ENCODE measurements at regions not wholly inside any gene's neighbourhood (a gene's known extent, or its start where the extent isn't known, plus 50 kb on each side); places are given as distances from the start of the nearest gene placed in this dataset.

DNA sequence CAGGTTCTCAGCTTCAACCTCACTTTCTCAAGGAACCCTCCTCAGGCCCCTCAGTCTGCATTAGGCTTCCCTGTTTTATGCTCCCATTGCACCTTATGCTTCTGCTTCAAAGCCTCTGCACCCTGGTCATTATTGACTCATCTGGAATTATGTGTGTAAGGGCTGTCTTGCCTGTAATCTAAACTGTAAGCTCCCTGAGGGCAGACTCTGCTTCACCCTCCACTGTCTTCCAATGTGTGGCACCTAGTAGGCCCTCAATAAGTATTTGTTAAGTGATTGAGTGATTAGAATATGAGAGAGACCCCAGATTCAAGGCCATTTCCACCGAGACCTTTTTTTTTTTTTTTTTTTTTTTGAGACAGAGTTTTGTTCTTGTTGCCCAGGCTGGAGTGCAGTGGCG is 79.1 kb downstream of the VCPKMT start:
- Histone ChIP-seq H3K4me1 (ENCODE audit: control insufficient read depth in 4 of 4, insufficient read depth in 4 of 4, low read length in 3 of 4) (peaks cover 0 to 24% (median 2%) of the 10 kb centered on the region in 4 donors), H3K9ac (ENCODE audit: low read depth in 1 of 2, low read length in 2 of 2) (no peak overlapping the region), H3K27ac (ENCODE audit: low read depth in 1 of 2, low read length in 2 of 2) (no peak overlapping the region), H3K36me3 (ENCODE audit: control insufficient read depth in 4 of 4, insufficient read depth in 3 of 4, low read depth in 1 of 4, low read length in 3 of 4) (no peaks in the 10 kb centered on the region), H3K27me3 (ENCODE audit: control insufficient read depth in 4 of 4, insufficient read depth in 4 of 4, low read length in 3 of 4) (no peaks in the 10 kb centered on the region), H3K9me3 (ENCODE audit: control insufficient read depth in 4 of 4, low read length in 3 of 4) (no peaks in the 10 kb centered on the region), H3K4me3 (ENCODE audit: low read depth in 1 of 3, low read length in 3 of 3) (no peak overlapping the region)
- WGBS = 100% methylated on average over 2 of the region's 2 CpGs
- TF ChIP-seq MAX (IDR thresholded peaks at IDR 0.05) (no peak), EGR1 (IDR thresholded peaks at IDR 0.05; ENCODE audit: low read depth in 2 of 2) (no peak), SP1 (IDR thresholded peaks at IDR 0.05) (no peak), NR2F2 (IDR thresholded peaks at IDR 0.05) (no peak), YY1 (IDR thresholded peaks at IDR 0.05) (no peak), RAD21 (IDR thresholded peaks at IDR 0.05) (no peak), ATF3 (IDR thresholded peaks at IDR 0.05) (no peak), GABPA (IDR thresholded peaks at IDR 0.05 in 1 of 2, conservative IDR thresholded peaks at IDR 0.05 in 1 of 2) (no peak), HNF4A (conservative IDR thresholded peaks at IDR 0.05) (no peak), FOXA1 (IDR thresholded peaks at IDR 0.05) (no peak)
- TF ChIP-seq, protein P1, sequence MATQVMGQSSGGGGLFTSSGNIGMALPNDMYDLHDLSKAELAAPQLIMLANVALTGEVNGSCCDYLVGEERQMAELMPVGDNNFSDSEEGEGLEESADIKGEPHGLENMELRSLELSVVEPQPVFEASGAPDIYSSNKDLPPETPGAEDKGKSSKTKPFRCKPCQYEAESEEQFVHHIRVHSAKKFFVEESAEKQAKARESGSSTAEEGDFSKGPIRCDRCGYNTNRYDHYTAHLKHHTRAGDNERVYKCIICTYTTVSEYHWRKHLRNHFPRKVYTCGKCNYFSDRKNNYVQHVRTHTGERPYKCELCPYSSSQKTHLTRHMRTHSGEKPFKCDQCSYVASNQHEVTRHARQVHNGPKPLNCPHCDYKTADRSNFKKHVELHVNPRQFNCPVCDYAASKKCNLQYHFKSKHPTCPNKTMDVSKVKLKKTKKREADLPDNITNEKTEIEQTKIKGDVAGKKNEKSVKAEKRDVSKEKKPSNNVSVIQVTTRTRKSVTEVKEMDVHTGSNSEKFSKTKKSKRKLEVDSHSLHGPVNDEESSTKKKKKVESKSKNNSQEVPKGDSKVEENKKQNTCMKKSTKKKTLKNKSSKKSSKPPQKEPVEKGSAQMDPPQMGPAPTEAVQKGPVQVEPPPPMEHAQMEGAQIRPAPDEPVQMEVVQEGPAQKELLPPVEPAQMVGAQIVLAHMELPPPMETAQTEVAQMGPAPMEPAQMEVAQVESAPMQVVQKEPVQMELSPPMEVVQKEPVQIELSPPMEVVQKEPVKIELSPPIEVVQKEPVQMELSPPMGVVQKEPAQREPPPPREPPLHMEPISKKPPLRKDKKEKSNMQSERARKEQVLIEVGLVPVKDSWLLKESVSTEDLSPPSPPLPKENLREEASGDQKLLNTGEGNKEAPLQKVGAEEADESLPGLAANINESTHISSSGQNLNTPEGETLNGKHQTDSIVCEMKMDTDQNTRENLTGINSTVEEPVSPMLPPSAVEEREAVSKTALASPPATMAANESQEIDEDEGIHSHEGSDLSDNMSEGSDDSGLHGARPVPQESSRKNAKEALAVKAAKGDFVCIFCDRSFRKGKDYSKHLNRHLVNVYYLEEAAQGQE (IDR thresholded peaks at IDR 0.05) = no peak
- TF ChIP-seq, protein P2, sequence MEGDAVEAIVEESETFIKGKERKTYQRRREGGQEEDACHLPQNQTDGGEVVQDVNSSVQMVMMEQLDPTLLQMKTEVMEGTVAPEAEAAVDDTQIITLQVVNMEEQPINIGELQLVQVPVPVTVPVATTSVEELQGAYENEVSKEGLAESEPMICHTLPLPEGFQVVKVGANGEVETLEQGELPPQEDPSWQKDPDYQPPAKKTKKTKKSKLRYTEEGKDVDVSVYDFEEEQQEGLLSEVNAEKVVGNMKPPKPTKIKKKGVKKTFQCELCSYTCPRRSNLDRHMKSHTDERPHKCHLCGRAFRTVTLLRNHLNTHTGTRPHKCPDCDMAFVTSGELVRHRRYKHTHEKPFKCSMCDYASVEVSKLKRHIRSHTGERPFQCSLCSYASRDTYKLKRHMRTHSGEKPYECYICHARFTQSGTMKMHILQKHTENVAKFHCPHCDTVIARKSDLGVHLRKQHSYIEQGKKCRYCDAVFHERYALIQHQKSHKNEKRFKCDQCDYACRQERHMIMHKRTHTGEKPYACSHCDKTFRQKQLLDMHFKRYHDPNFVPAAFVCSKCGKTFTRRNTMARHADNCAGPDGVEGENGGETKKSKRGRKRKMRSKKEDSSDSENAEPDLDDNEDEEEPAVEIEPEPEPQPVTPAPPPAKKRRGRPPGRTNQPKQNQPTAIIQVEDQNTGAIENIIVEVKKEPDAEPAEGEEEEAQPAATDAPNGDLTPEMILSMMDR (IDR thresholded peaks at IDR 0.05; ENCODE audit: low read depth, low read length, missing input control) = no peak
- TF ChIP-seq, protein P3, sequence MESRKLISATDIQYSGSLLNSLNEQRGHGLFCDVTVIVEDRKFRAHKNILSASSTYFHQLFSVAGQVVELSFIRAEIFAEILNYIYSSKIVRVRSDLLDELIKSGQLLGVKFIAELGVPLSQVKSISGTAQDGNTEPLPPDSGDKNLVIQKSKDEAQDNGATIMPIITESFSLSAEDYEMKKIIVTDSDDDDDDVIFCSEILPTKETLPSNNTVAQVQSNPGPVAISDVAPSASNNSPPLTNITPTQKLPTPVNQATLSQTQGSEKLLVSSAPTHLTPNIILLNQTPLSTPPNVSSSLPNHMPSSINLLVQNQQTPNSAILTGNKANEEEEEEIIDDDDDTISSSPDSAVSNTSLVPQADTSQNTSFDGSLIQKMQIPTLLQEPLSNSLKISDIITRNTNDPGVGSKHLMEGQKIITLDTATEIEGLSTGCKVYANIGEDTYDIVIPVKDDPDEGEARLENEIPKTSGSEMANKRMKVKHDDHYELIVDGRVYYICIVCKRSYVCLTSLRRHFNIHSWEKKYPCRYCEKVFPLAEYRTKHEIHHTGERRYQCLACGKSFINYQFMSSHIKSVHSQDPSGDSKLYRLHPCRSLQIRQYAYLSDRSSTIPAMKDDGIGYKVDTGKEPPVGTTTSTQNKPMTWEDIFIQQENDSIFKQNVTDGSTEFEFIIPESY (IDR thresholded peaks at IDR 0.05) = no peak
- no peak for DNase-seq (ENCODE audit: low spot score)

DNA sequence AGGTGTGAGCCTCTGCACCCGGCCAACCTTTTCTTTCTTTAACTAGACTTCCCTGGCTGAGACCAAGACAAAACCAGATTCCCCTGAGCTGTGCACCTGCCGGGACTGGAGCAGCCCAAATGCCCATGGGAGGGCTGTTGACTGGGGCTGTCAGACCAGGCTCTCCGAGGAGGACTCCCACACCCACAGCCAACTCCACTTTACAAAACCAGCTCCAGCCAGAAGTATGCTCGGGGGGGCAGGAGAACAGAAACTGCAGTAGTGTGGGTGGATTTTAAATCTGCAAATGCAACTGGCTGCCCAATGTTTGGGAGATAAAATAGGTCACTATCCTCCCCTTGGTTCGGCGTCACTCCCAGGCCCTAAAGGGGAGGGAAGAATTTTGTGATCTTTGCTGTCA is 78.5 kb downstream of the VCPKMT start:
- H3K4me3 ChIP-seq (ENCODE audit: low read depth in 1 of 3, low read length in 3 of 3) = no peak overlapping the region
- H3K27ac ChIP-seq (ENCODE audit: low read depth in 1 of 2, low read length in 2 of 2) = peak overlapping the region; percentile 61 to 74
- no peaks in the 10 kb centered on the region for H3K36me3 ChIP-seq (ENCODE audit: control insufficient read depth in 4 of 4, insufficient read depth in 3 of 4, low read depth in 1 of 4, low read length in 3 of 4)
- no peaks in the 10 kb centered on the region for H3K27me3 ChIP-seq (ENCODE audit: control insufficient read depth in 4 of 4, insufficient read depth in 4 of 4, low read length in 3 of 4)
- TF ChIP-seq GABPA (IDR thresholded peaks at IDR 0.05 in 1 of 2, conservative IDR thresholded peaks at IDR 0.05 in 1 of 2) = no peak
- TF ChIP-seq RXRA (IDR thresholded peaks at IDR 0.05) = no peak
- TF ChIP-seq, protein P3 (IDR thresholded peaks at IDR 0.05) = no peak
- TF ChIP-seq RAD21 (IDR thresholded peaks at IDR 0.05) = peak in 1 of 2 donors; percentile 14
- TF ChIP-seq SP1 (IDR thresholded peaks at IDR 0.05) = peak; percentile 43
- H3K9ac ChIP-seq (ENCODE audit: low read depth in 1 of 2, low read length in 2 of 2) = peak overlapping the region in 1 of 2 donors; percentile 26
- no peaks in the 10 kb centered on the region for H3K9me3 ChIP-seq (ENCODE audit: control insufficient read depth in 4 of 4, low read length in 3 of 4)
- H3K4me1 ChIP-seq (ENCODE audit: control insufficient read depth in 4 of 4, insufficient read depth in 4 of 4, low read length in 3 of 4) = peaks cover 0 to 24% (median 2%) of the 10 kb centered on the region in 4 donors
- no peak for DNase-seq (ENCODE audit: low spot score)
- 49% methylated on average over 6 of the region's 6 CpGs for WGBS
